Neural progenitor cell (in vitro differentiated cells): ENCODE measurements at regions not wholly inside any gene's neighbourhood (a gene's known extent, or its start where the extent isn't known, plus 50 kb on each side); places are given as distances from the start of the nearest gene placed in this dataset.

Source experiments
- EZH2 ChIP-seq: fragments of 200-600 bp; sonication (generic); IDR thresholded peaks from 2 replicates; pipeline ENCODE4 v1.6.1; 2017; ENCODE audit warnings: antibody characterized with exemption, mild to moderate bottlenecking, moderate library complexity
- EZH2phosphoT487 ChIP-seq: fragments of 200-600 bp; sonication (generic); IDR thresholded peaks from 2 replicates; pipeline ENCODE4 v1.6.1; 2017; ENCODE audit warnings: antibody characterized with exemption

- TF ChIP-seq EZH2 (no peak), EZH2phosphoT487 (no peak)
Observed at GRCh38 chr5:107266100-107266499, 404.6 kb downstream of the EFNA5 start.
